Thyroid gland (tissue), 4 donors: ENCODE measurements at regions not wholly inside any gene's neighbourhood (a gene's known extent, or its start where the extent isn't known, plus 50 kb on each side); places are given as distances from the start of the nearest gene placed in this dataset.

Experiments used
- POLR2A ChIP-seq, 2 donors: fragments of 450-650 bp; IDR thresholded peaks; one replicate each; pipeline ENCODE4 v1.6.1; 2017; ENCODE audit warnings: antibody characterized with exemption in 2 of 2, mild to moderate bottlenecking in 2 of 2, moderate library complexity in 1 of 2
- TF ChIP-seq, protein P1 (sequence below), 6 experiments: fragments of 200-600 bp in 3 of 6; fragments of 450-650 bp in 3 of 6; sonication (generic) in 3 of 6; IDR thresholded peaks; one replicate each; pipeline ENCODE4 v1.5.1; 2016 to 2019; ENCODE audit warnings: antibody characterized with exemption in 6 of 6, mild to moderate bottlenecking in 2 of 6, inconsistent platforms in 1 of 6, moderate library complexity in 1 of 6

DNA sequence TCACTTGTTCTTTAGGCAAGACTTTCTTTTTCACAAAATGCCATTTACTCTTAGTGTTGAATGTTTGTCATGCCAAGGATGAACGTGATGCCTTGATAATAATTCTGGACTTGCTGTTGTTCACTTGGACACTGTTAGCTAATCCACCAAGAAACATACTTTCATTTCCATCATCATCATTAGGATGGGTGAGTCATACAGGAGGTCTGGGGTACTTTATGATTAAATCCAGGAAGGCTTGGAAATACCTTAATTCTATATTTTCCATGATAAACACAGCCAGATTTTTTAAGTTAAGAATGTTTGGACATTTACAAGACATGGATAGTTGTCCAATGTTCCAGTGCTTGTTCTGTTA is 260.7 kb upstream of the GIMD1 start:
- TF ChIP-seq, protein P1, sequence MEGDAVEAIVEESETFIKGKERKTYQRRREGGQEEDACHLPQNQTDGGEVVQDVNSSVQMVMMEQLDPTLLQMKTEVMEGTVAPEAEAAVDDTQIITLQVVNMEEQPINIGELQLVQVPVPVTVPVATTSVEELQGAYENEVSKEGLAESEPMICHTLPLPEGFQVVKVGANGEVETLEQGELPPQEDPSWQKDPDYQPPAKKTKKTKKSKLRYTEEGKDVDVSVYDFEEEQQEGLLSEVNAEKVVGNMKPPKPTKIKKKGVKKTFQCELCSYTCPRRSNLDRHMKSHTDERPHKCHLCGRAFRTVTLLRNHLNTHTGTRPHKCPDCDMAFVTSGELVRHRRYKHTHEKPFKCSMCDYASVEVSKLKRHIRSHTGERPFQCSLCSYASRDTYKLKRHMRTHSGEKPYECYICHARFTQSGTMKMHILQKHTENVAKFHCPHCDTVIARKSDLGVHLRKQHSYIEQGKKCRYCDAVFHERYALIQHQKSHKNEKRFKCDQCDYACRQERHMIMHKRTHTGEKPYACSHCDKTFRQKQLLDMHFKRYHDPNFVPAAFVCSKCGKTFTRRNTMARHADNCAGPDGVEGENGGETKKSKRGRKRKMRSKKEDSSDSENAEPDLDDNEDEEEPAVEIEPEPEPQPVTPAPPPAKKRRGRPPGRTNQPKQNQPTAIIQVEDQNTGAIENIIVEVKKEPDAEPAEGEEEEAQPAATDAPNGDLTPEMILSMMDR (IDR thresholded peaks at IDR 0.05) = no peak
- TF ChIP-seq POLR2A (IDR thresholded peaks at IDR 0.05) = no peak
